BLaER1 treated with 17β-estradiol and CSF1 and Interleukin-3, amounts not matched to agents 10 nM and 100 nM (cell line): ENCODE measurements at regions not wholly inside any gene's neighbourhood (a gene's known extent, or its start where the extent isn't known, plus 50 kb on each side); places are given as distances from the start of the nearest gene placed in this dataset.
A peak's percentile ranks its signal among the peaks of the same experiment; 100 is the strongest.

Experiments used
- H3K27ac ChIP-seq, 11 experiments: shearing (Covaris generic); formaldehyde crosslinking; 2 replicates each; pipeline ENCODE4 v1.8.1; 2022
- H3K27me3 ChIP-seq, 11 experiments: shearing (Covaris generic); formaldehyde crosslinking; 2 replicates each; pipeline ENCODE4 v1.8.1; 2022
- H3K36me3 ChIP-seq, 11 experiments: shearing (Covaris generic); formaldehyde crosslinking; 2 replicates each; pipeline ENCODE4 v1.8.1; 2022
- H3K4me1 ChIP-seq, 10 experiments: shearing (Covaris generic); formaldehyde crosslinking; 2 replicates each; pipeline ENCODE4 v1.8.1; 2022
- H3K4me2 ChIP-seq, 11 experiments: shearing (Covaris generic); formaldehyde crosslinking; 2 replicates each; pipeline ENCODE4 v1.8.1; 2022
- H3K4me3 ChIP-seq, 10 experiments: shearing (Covaris generic); formaldehyde crosslinking; 2 replicates each; pipeline ENCODE4 v1.8.1; 2022
- H3K9ac ChIP-seq, 11 experiments: shearing (Covaris generic); formaldehyde crosslinking; 2 replicates each; pipeline ENCODE4 v1.8.1; 2022
- H3K9me3 ChIP-seq, 11 experiments: shearing (Covaris generic); formaldehyde crosslinking; replicated peaks in 1 of 11; 2 replicates each; pipeline ENCODE4 v1.8.1; 2022
- H4K20me1 ChIP-seq, 11 experiments: shearing (Covaris generic); formaldehyde crosslinking; 2 replicates each; pipeline ENCODE4 v1.8.1; 2022
- Cebpa-rat ChIP-seq, 11 experiments: shearing (Covaris generic); IDR thresholded peaks; 2 replicates each; pipeline ENCODE4 v1.8.1; 2022

- TF ChIP-seq Cebpa-rat (IDR thresholded peaks at IDR 0.05), result no peak
Observed at GRCh38 chr13:74839656-74840055, 642.3 kb downstream of the TBC1D4 start.

GRCh38 chr13:74838096-74838495 is 643.9 kb downstream of the TBC1D4 start:
- H3K4me1 ChIP-seq, result peaks cover 0 to 13% (median 0%) of the 10 kb centered on the region in 10 experiments; a peak in 4 of 20 replicates
- no peak for TF ChIP-seq Cebpa-rat (IDR thresholded peaks at IDR 0.05)
- H3K9me3 ChIP-seq, result no peaks in the 10 kb centered on the region
- no peak overlapping the region for H3K9ac ChIP-seq
- no peak overlapping the region for H3K27ac ChIP-seq
- no peaks in the 10 kb centered on the region for H3K27me3 ChIP-seq
- H3K4me3 ChIP-seq, result no peak overlapping the region
- H4K20me1 ChIP-seq, result no peaks in the 10 kb centered on the region
- H3K4me2 ChIP-seq, result no peak overlapping the region
- H3K36me3 ChIP-seq, result no peaks in the 10 kb centered on the region

More at GRCh38 chr13:74839656-74840055, 642.3 kb downstream of the TBC1D4 start:
- H3K4me2 ChIP-seq, result no peak overlapping the region
- H3K27me3 ChIP-seq, result no peaks in the 10 kb centered on the region
- H3K9me3 ChIP-seq, result no peaks in the 10 kb centered on the region
- no peak overlapping the region for H3K4me3 ChIP-seq
- no peak overlapping the region for H3K9ac ChIP-seq
- H3K4me1 ChIP-seq, result peaks cover 0 to 13% (median 0%) of the 10 kb centered on the region in 10 experiments; a peak in 4 of 20 replicates
- no peaks in the 10 kb centered on the region for H4K20me1 ChIP-seq
- no peak overlapping the region for H3K27ac ChIP-seq
- H3K36me3 ChIP-seq, result no peaks in the 10 kb centered on the region

- H3K36me3 ChIP-seq, result no peaks in the 10 kb centered on the region
- no peak overlapping the region for H3K27ac ChIP-seq
- no peak overlapping the region for H3K4me2 ChIP-seq
- no peaks in the 10 kb centered on the region for H3K9me3 ChIP-seq
- H3K4me3 ChIP-seq, result no peak overlapping the region
- no peak for TF ChIP-seq Cebpa-rat (IDR thresholded peaks at IDR 0.05)
- no peaks in the 10 kb centered on the region for H4K20me1 ChIP-seq
- H3K27me3 ChIP-seq, result no peaks in the 10 kb centered on the region
- peaks cover 0 to 24% (median 0%) of the 10 kb centered on the region in 10 experiments; a peak in 8 of 20 replicates for H3K4me1 ChIP-seq
- no peak overlapping the region for H3K9ac ChIP-seq
Observed at GRCh38 chr13:74836628-74837027, 645.3 kb downstream of the TBC1D4 start.

GRCh38 chr13:74835579-74835978 is 646.4 kb downstream of the TBC1D4 start:
- no peaks in the 10 kb centered on the region for H3K36me3 ChIP-seq
- H3K9me3 ChIP-seq, result no peaks in the 10 kb centered on the region
- no peak overlapping the region for H3K4me3 ChIP-seq
- H3K27ac ChIP-seq, result no peak overlapping the region
- no peaks in the 10 kb centered on the region for H3K27me3 ChIP-seq
- no peak overlapping the region for H3K9ac ChIP-seq
- no peaks in the 10 kb centered on the region for H4K20me1 ChIP-seq
- no peak for TF ChIP-seq Cebpa-rat (IDR thresholded peaks at IDR 0.05)
- peak overlapping the region in 3 of 11 experiments; percentile 24 to 40 (median 25); a peak in 3 of 22 replicates for H3K4me2 ChIP-seq
- peaks cover 0 to 30% (median 0%) of the 10 kb centered on the region in 10 experiments; a peak in 8 of 20 replicates for H3K4me1 ChIP-seq

GRCh38 chr13:74825938-74826246 is 656.1 kb downstream of the TBC1D4 start:
- H4K20me1 ChIP-seq, result no peaks in the 10 kb centered on the region
- H3K4me2 ChIP-seq, result peak overlapping the region in 8 of 11 experiments; percentile 25 to 67 (median 50); a peak in 15 of 22 replicates

GRCh38 chr13:74825152-74825937 is 656.6 kb downstream of the TBC1D4 start:
- Histone ChIP-seq H3K9ac (no peak overlapping the region), H4K20me1 (no peaks in the 10 kb centered on the region), H3K4me1 (peaks cover 0 to 29% (median 12%) of the 10 kb centered on the region in 10 experiments; a peak in 13 of 20 replicates), H3K4me3 (no peak overlapping the region), H3K36me3 (no peaks in the 10 kb centered on the region), H3K4me2 (peak overlapping the region in 8 of 11 experiments; percentile 25 to 67 (median 50); a peak in 16 of 22 replicates), H3K9me3 (no peaks in the 10 kb centered on the region), H3K27ac (peak overlapping the region in 4 of 11 experiments; percentile 34 to 49 (median 38); a peak in 5 of 22 replicates), H3K27me3 (no peaks in the 10 kb centered on the region)
- no peak for TF ChIP-seq Cebpa-rat (IDR thresholded peaks at IDR 0.05)

More at GRCh38 chr13:74825938-74826246, 656.1 kb downstream of the TBC1D4 start:
- no peaks in the 10 kb centered on the region for H3K27me3 ChIP-seq
- H3K27ac ChIP-seq, result peak overlapping the region in 2 of 11 experiments; percentile 32 to 49; a peak in 3 of 22 replicates
- no peak overlapping the region for H3K4me3 ChIP-seq
- H3K9ac ChIP-seq, result no peak overlapping the region
- H3K36me3 ChIP-seq, result no peaks in the 10 kb centered on the region
- H3K4me1 ChIP-seq, result peaks cover 0 to 29% (median 12%) of the 10 kb centered on the region in 10 experiments; a peak in 13 of 20 replicates
- H3K9me3 ChIP-seq, result no peaks in the 10 kb centered on the region
- no peak for TF ChIP-seq Cebpa-rat (IDR thresholded peaks at IDR 0.05)

- Histone ChIP-seq H3K4me2 (no peak overlapping the region), H3K9ac (no peak overlapping the region), H3K27ac (no peak overlapping the region), H3K36me3 (no peaks in the 10 kb centered on the region), H3K27me3 (no peaks in the 10 kb centered on the region), H3K4me3 (no peak overlapping the region), H3K9me3 (no peaks in the 10 kb centered on the region), H4K20me1 (no peaks in the 10 kb centered on the region), H3K4me1 (peaks cover 0 to 19% (median 8%) of the 10 kb centered on the region in 10 experiments; a peak in 13 of 20 replicates)
- no peak for TF ChIP-seq Cebpa-rat (IDR thresholded peaks at IDR 0.05)
Observed at GRCh38 chr13:74820809-74821208, 661.2 kb downstream of the TBC1D4 start.

GRCh38 chr13:74819549-74819948 is 662.4 kb downstream of the TBC1D4 start:
- Histone ChIP-seq H3K9me3 (peaks cover 0 to 2% (median 0%) of the 10 kb centered on the region in 11 experiments; a peak in 2 of 22 replicates), H3K27me3 (no peaks in the 10 kb centered on the region), H3K27ac (no peak overlapping the region), H3K36me3 (no peaks in the 10 kb centered on the region), H3K4me3 (no peak overlapping the region), H4K20me1 (no peaks in the 10 kb centered on the region), H3K9ac (no peak overlapping the region), H3K4me2 (no peak overlapping the region), H3K4me1 (peaks cover 0 to 6% (median 0%) of the 10 kb centered on the region in 10 experiments; a peak in 1 of 20 replicates)
- no peak for TF ChIP-seq Cebpa-rat (IDR thresholded peaks at IDR 0.05)

GRCh38 chr13:74816737-74817136 is 665.2 kb downstream of the TBC1D4 start:
- Histone ChIP-seq H3K27me3 (no peaks in the 10 kb centered on the region), H3K27ac (no peak overlapping the region), H3K9ac (no peak overlapping the region), H3K9me3 (peaks cover 4 to 20% (median 13%) of the 10 kb centered on the region in 11 experiments; a peak in 14 of 22 replicates), H3K4me2 (no peak overlapping the region), H4K20me1 (no peaks in the 10 kb centered on the region), H3K4me1 (no peaks in the 10 kb centered on the region), H3K4me3 (no peak overlapping the region), H3K36me3 (no peaks in the 10 kb centered on the region)
- TF ChIP-seq Cebpa-rat (IDR thresholded peaks at IDR 0.05), result no peak
